PC-9 (cell line): ENCODE measurements at regions not wholly inside any gene's neighbourhood (a gene's known extent, or its start where the extent isn't known, plus 50 kb on each side); places are given as distances from the start of the nearest gene placed in this dataset.

Source experiments
- CTCF ChIP-seq: fragments of 200-600 bp; sonication (generic); conservative IDR thresholded peaks from 2 replicates; pipeline ENCODE4 v1.6.1; 2017; ENCODE audit warnings: mixed run types, antibody characterized with exemption, mild to moderate bottlenecking, moderate library complexity
- EZH2 ChIP-seq: fragments of 200-600 bp; sonication (generic); IDR thresholded peaks from 2 replicates; pipeline ENCODE4 v1.8.0; 2017; ENCODE audit warnings: antibody characterized with exemption, low read depth

GRCh38 chr1:67969446-67969845 lies 81.0 kb downstream of the DIRAS3 start:
- TF ChIP-seq CTCF (no peak), EZH2 (no peak)
